ENCODE measurements at regions not wholly inside any gene's neighbourhood (a gene's known extent, or its start where the extent isn't known, plus 50 kb on each side); places are given as distances from the start of the nearest gene placed in this dataset.

DNA sequence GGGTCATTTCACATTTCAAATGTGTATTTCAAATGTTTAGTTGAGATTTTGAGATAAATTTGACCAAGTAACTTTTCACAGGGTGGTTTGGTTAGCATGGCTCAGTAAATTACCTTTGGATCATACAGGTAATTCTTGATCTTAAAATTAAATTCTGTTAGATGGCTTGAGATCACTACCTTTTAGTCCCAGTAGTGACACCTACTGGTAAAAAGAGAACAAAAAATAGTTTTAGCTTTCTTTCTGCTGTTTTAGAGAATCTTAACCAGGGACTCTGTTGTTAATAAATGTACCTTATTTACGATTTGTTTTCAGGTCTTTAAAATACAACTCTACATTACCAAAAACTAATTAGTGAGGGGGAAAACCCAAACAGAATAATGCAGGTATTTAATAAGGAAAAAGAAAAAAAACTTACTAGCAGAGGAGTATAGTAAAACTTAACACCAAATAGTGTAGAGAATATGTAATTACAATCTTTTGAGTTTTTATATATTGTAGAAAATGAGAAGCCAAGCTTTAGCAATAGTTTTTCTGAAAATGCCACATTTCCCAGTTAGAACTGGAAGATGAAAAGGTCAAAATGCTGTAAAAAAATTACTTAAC is 620.3 kb upstream of the AGTR1 start:
- Histone ChIP-seq H3K4me2 (ENCODE audit: low read depth, low read length, poor library complexity, severe bottlenecking) (no peak overlapping the region), H3K9me2 (replicated peaks; ENCODE audit: insufficient read depth, low read length) (no peaks in the 10 kb centered on the region), H3K27ac (ENCODE audit: low read depth, low read length) (no peak overlapping the region), H3K79me2 (ENCODE audit: insufficient read depth, low read length) (no peaks in the 10 kb centered on the region), H3K4me3 (ENCODE audit: insufficient read depth, low read length, poor library complexity, severe bottlenecking) (no peak overlapping the region), H3K9me3 (ENCODE audit: insufficient read depth, low read length) (no peaks in the 10 kb centered on the region), H4K20me1 (ENCODE audit: low read depth, low read length) (no peaks in the 10 kb centered on the region; the same call in 1 of the 2 replicates), H3F3A (ENCODE audit: insufficient read depth) (no peaks in the 10 kb centered on the region), H3K36me3 (ENCODE audit: low read length) (no peaks in the 10 kb centered on the region), H3K9ac (ENCODE audit: low read length) (no peak overlapping the region), H3K27me3 (ENCODE audit: low read length) (no peaks in the 10 kb centered on the region), H2AFZ (ENCODE audit: low read depth, low read length, severe bottlenecking) (no peak overlapping the region)
- TF ChIP-seq, protein P1, sequence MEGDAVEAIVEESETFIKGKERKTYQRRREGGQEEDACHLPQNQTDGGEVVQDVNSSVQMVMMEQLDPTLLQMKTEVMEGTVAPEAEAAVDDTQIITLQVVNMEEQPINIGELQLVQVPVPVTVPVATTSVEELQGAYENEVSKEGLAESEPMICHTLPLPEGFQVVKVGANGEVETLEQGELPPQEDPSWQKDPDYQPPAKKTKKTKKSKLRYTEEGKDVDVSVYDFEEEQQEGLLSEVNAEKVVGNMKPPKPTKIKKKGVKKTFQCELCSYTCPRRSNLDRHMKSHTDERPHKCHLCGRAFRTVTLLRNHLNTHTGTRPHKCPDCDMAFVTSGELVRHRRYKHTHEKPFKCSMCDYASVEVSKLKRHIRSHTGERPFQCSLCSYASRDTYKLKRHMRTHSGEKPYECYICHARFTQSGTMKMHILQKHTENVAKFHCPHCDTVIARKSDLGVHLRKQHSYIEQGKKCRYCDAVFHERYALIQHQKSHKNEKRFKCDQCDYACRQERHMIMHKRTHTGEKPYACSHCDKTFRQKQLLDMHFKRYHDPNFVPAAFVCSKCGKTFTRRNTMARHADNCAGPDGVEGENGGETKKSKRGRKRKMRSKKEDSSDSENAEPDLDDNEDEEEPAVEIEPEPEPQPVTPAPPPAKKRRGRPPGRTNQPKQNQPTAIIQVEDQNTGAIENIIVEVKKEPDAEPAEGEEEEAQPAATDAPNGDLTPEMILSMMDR (IDR thresholded peaks at IDR 0.05; ENCODE audit: insufficient read depth, low read length, poor library complexity, severe bottlenecking): peak; percentile 49
- TF ChIP-seq EZH2phosphoT487 (conservative IDR thresholded peaks at IDR 0.05; ENCODE audit: low read length): no peak

- Histone ChIP-seq H3K4me3 (ENCODE audit: insufficient read depth, low read length, poor library complexity, severe bottlenecking) (no peak overlapping the region), H3K27ac (ENCODE audit: low read depth, low read length) (no peak overlapping the region), H3K9me3 (ENCODE audit: insufficient read depth, low read length) (no peaks in the 10 kb centered on the region), H4K20me1 (ENCODE audit: low read depth, low read length) (no peaks in the 10 kb centered on the region; the same call in 1 of the 2 replicates), H3K4me2 (ENCODE audit: low read depth, low read length, poor library complexity, severe bottlenecking) (no peak overlapping the region), H3K9me2 (replicated peaks; ENCODE audit: insufficient read depth, low read length) (no peaks in the 10 kb centered on the region), H3F3A (ENCODE audit: insufficient read depth) (no peaks in the 10 kb centered on the region), H2AFZ (ENCODE audit: low read depth, low read length, severe bottlenecking) (no peak overlapping the region), H3K79me2 (ENCODE audit: insufficient read depth, low read length) (no peaks in the 10 kb centered on the region), H3K9ac (ENCODE audit: low read length) (no peak overlapping the region), H3K36me3 (ENCODE audit: low read length) (no peaks in the 10 kb centered on the region), H3K27me3 (ENCODE audit: low read length) (no peaks in the 10 kb centered on the region)
- no peak for TF ChIP-seq EZH2phosphoT487 (conservative IDR thresholded peaks at IDR 0.05; ENCODE audit: low read length)
Observed at GRCh38 chr3:148077965-148078364, 619.7 kb upstream of the AGTR1 start.

DNA sequence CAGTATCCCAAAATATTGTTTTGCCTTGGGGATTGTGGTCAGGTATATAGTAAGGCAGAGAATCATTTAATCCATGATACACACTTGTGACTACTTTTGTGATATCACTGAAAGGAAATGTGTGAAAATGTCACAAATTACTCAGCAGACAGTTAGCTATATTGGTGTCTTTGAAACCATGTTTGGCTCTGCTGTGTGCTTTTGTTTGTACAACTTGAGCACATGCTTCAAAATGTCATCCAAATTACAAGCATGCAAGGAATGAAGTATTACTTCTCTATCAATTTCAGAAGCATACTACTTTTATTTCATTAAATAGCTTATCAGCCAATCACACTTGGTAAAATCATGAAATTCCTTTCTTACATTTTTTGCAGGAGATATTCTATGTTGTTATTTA is 619.0 kb upstream of the AGTR1 start:
- H3K27me3 ChIP-seq (ENCODE audit: low read length): no peaks in the 10 kb centered on the region
- no peaks in the 10 kb centered on the region for H3K9me2 ChIP-seq (replicated peaks; ENCODE audit: insufficient read depth, low read length)
- no peak overlapping the region for H3K4me2 ChIP-seq (ENCODE audit: low read depth, low read length, poor library complexity, severe bottlenecking)
- H3K9me3 ChIP-seq (ENCODE audit: insufficient read depth, low read length): no peaks in the 10 kb centered on the region
- H3K36me3 ChIP-seq (ENCODE audit: low read length): no peaks in the 10 kb centered on the region
- H4K20me1 ChIP-seq (ENCODE audit: low read depth, low read length): no peaks in the 10 kb centered on the region; the same call in 1 of the 2 replicates
- no peak overlapping the region for H3K9ac ChIP-seq (ENCODE audit: low read length)
- H2AFZ ChIP-seq (ENCODE audit: low read depth, low read length, severe bottlenecking): no peak overlapping the region
- no peak overlapping the region for H3K27ac ChIP-seq (ENCODE audit: low read depth, low read length)
- H3F3A ChIP-seq (ENCODE audit: insufficient read depth): no peaks in the 10 kb centered on the region
- TF ChIP-seq EZH2phosphoT487 (conservative IDR thresholded peaks at IDR 0.05; ENCODE audit: low read length): no peak
- TF ChIP-seq, protein P1 (IDR thresholded peaks at IDR 0.05; ENCODE audit: insufficient read depth, low read length, poor library complexity, severe bottlenecking): no peak
- H3K4me3 ChIP-seq (ENCODE audit: insufficient read depth, low read length, poor library complexity, severe bottlenecking): no peak overlapping the region
- H3K79me2 ChIP-seq (ENCODE audit: insufficient read depth, low read length): no peaks in the 10 kb centered on the region

GRCh38 chr3:148079370-148079769 is 618.3 kb upstream of the AGTR1 start:
- H3F3A ChIP-seq (ENCODE audit: insufficient read depth): no peaks in the 10 kb centered on the region
- H3K4me2 ChIP-seq (ENCODE audit: low read depth, low read length, poor library complexity, severe bottlenecking): no peak overlapping the region
- no peak overlapping the region for H3K9ac ChIP-seq (ENCODE audit: low read length)
- no peaks in the 10 kb centered on the region; the same call in 1 of the 2 replicates for H4K20me1 ChIP-seq (ENCODE audit: low read depth, low read length)
- no peak overlapping the region for H2AFZ ChIP-seq (ENCODE audit: low read depth, low read length, severe bottlenecking)
- no peaks in the 10 kb centered on the region for H3K79me2 ChIP-seq (ENCODE audit: insufficient read depth, low read length)
- H3K27ac ChIP-seq (ENCODE audit: low read depth, low read length): no peak overlapping the region
- no peak overlapping the region for H3K4me3 ChIP-seq (ENCODE audit: insufficient read depth, low read length, poor library complexity, severe bottlenecking)
- no peaks in the 10 kb centered on the region for H3K9me3 ChIP-seq (ENCODE audit: insufficient read depth, low read length)
- TF ChIP-seq, protein P1 (IDR thresholded peaks at IDR 0.05; ENCODE audit: insufficient read depth, low read length, poor library complexity, severe bottlenecking): no peak
- TF ChIP-seq EZH2phosphoT487 (conservative IDR thresholded peaks at IDR 0.05; ENCODE audit: low read length): no peak
- no peaks in the 10 kb centered on the region for H3K27me3 ChIP-seq (ENCODE audit: low read length)
- no peaks in the 10 kb centered on the region for H3K9me2 ChIP-seq (replicated peaks; ENCODE audit: insufficient read depth, low read length)
- no peaks in the 10 kb centered on the region for H3K36me3 ChIP-seq (ENCODE audit: low read length)
